ENCODE measurements at regions not wholly inside any gene's neighbourhood (a gene's known extent, or its start where the extent isn't known, plus 50 kb on each side); places are given as distances from the start of the nearest gene placed in this dataset.

- TF ChIP-seq CTCF (IDR thresholded peaks at IDR 0.05; ENCODE audit: extremely low read depth in 1 of 2, insufficient read depth in 1 of 2, low read depth in 1 of 2, low read length in 2 of 2) (no peak), POLR2AphosphoS5 (IDR thresholded peaks at IDR 0.05; ENCODE audit: insufficient read depth, low read depth, low read length) (no peak), POLR2A (IDR thresholded peaks at IDR 0.05; ENCODE audit: low read depth, low read length) (no peak), MAX (IDR thresholded peaks at IDR 0.05; ENCODE audit: insufficient read depth, insufficient read length) (no peak), EZH2 (IDR thresholded peaks at IDR 0.05; ENCODE audit: borderline replicate concordance, low read depth, low read length, severe bottlenecking) (no peak)
Observed at GRCh38 chr2:228705318-228705717, 523.8 kb upstream of the SPHKAP start.

Measured in endothelial cell of umbilical vein (primary cell).